ENCODE measurements at regions not wholly inside any gene's neighbourhood (a gene's known extent, or its start where the extent isn't known, plus 50 kb on each side); places are given as distances from the start of the nearest gene placed in this dataset.

DNA sequence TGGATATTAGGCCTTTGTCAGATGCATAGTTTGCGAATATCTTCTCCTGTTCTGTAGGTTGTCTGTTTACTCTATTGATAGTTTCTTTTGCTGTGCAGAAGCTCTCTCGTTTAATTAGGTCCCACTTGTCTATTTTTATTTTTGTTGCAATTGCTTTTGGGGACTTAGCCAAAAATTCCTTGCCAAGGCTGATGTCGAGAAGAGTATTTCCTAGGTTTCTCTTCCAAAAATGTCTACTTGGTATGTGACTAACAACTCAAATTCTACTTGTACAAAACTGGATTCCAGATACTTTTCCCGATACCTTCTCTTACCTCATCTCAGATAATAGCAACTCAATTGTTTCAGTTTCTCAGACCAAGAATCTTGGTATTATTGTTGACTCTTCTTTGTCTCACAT lies 142.4 kb upstream of the GLRA2 start:
- Histone ChIP-seq H3K36me3 (ENCODE audit: insufficient read depth, low read length, poor library complexity, severe bottlenecking) (no peaks in the 10 kb centered on the region), H3K9me3 (ENCODE audit: low read depth, low read length, poor library complexity, severe bottlenecking) (no peaks in the 10 kb centered on the region), H3K4me3 (ENCODE audit: low read depth, low read length, poor library complexity, severe bottlenecking) (no peak overlapping the region), H3K4me1 (ENCODE audit: insufficient read depth, low read length, poor library complexity, severe bottlenecking) (no peaks in the 10 kb centered on the region), H3K27ac (ENCODE audit: low read depth, low read length, poor library complexity, severe bottlenecking) (no peak overlapping the region), H3K27me3 (replicated peaks; ENCODE audit: insufficient read depth, low read depth, low read length, poor library complexity) (no peaks in the 10 kb centered on the region)
- no peak for TF ChIP-seq EZH2 (IDR thresholded peaks at IDR 0.05; ENCODE audit: borderline replicate concordance, low read depth, low read length, poor library complexity, severe bottlenecking)
- TF ChIP-seq, protein P1, sequence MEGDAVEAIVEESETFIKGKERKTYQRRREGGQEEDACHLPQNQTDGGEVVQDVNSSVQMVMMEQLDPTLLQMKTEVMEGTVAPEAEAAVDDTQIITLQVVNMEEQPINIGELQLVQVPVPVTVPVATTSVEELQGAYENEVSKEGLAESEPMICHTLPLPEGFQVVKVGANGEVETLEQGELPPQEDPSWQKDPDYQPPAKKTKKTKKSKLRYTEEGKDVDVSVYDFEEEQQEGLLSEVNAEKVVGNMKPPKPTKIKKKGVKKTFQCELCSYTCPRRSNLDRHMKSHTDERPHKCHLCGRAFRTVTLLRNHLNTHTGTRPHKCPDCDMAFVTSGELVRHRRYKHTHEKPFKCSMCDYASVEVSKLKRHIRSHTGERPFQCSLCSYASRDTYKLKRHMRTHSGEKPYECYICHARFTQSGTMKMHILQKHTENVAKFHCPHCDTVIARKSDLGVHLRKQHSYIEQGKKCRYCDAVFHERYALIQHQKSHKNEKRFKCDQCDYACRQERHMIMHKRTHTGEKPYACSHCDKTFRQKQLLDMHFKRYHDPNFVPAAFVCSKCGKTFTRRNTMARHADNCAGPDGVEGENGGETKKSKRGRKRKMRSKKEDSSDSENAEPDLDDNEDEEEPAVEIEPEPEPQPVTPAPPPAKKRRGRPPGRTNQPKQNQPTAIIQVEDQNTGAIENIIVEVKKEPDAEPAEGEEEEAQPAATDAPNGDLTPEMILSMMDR (conservative IDR thresholded peaks at IDR 0.05; ENCODE audit: low read depth, low read length), result no peak
- POLR2A ChIA-PET (ENCODE audit: low non-redundant PET), result no interaction called here
- BruUV-seq (replicated peaks), result no TSS peak
- CTCF ChIA-PET, result no interaction called here
- intact Hi-C loops (cut with micrococcal nuclease; ENCODE audit: unreplicated experiment), result no loop called here
- DNase-seq (ENCODE audit: low spot score), result no peak

DNA sequence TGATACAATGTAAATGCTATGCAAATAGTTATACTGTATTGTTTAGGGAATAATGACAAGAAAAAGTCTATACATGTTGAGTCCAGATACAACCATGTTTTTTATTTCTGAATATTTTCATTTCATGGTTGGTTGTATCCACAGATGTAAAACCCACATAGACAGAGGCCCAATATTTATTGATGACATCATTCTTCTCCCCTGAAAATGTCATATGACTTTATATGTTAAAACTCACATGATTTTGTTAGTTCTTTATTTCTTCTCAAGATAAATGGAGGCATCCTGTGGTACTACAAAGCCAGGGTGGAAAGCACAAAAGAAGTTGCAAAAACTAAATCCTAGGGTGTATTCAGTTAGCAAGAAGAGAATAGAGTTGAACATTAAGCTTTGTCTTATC lies 149.3 kb upstream of the GLRA2 start:
- H3K36me3 ChIP-seq (ENCODE audit: insufficient read depth, low read length, poor library complexity, severe bottlenecking), result no peaks in the 10 kb centered on the region
- BruUV-seq (replicated peaks), result no TSS peak
- no peaks in the 10 kb centered on the region for H3K9me3 ChIP-seq (ENCODE audit: low read depth, low read length, poor library complexity, severe bottlenecking)
- no peak for DNase-seq (ENCODE audit: low spot score)
- no peak overlapping the region for H3K4me3 ChIP-seq (ENCODE audit: low read depth, low read length, poor library complexity, severe bottlenecking)
- H3K27me3 ChIP-seq (replicated peaks; ENCODE audit: insufficient read depth, low read depth, low read length, poor library complexity), result no peaks in the 10 kb centered on the region
- no peaks in the 10 kb centered on the region for H3K4me1 ChIP-seq (ENCODE audit: insufficient read depth, low read length, poor library complexity, severe bottlenecking)
- TF ChIP-seq EZH2 (IDR thresholded peaks at IDR 0.05; ENCODE audit: borderline replicate concordance, low read depth, low read length, poor library complexity, severe bottlenecking), result no peak
- TF ChIP-seq, protein P1 (conservative IDR thresholded peaks at IDR 0.05; ENCODE audit: low read depth, low read length), result no peak
- H3K27ac ChIP-seq (ENCODE audit: low read depth, low read length, poor library complexity, severe bottlenecking), result no peak overlapping the region
- CTCF ChIA-PET, result no interaction called here
- intact Hi-C loops (cut with micrococcal nuclease; ENCODE audit: unreplicated experiment), result no loop called here
- POLR2A ChIA-PET (ENCODE audit: low non-redundant PET), result no interaction called here

DNA sequence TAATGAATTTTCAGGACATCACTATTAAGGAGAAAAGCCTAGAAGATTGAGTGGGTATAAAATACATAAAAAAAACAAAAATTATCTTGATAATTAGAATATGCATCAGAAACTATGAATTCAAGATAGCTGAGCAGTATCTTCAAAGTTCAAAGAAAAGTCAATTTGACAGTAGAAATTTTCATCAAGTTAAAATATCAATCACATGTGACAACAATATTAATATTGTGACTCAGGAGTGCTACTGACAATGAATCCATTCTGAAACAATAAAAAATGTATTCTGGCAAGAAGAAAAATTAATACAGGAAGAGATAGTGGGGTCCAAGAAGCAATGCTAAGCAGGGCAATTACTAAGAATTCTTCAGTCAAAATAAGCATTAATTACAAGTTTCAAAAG lies 151.9 kb upstream of the GLRA2 start:
- BruUV-seq (replicated peaks), result no TSS peak
- no peaks in the 10 kb centered on the region for H3K36me3 ChIP-seq (ENCODE audit: insufficient read depth, low read length, poor library complexity, severe bottlenecking)
- H3K27me3 ChIP-seq (replicated peaks; ENCODE audit: insufficient read depth, low read depth, low read length, poor library complexity), result no peaks in the 10 kb centered on the region
- no peak for DNase-seq (ENCODE audit: low spot score)
- no peaks in the 10 kb centered on the region for H3K4me1 ChIP-seq (ENCODE audit: insufficient read depth, low read length, poor library complexity, severe bottlenecking)
- intact Hi-C loops (cut with micrococcal nuclease; ENCODE audit: unreplicated experiment), result no loop called here
- no peak overlapping the region for H3K27ac ChIP-seq (ENCODE audit: low read depth, low read length, poor library complexity, severe bottlenecking)
- no peaks in the 10 kb centered on the region for H3K9me3 ChIP-seq (ENCODE audit: low read depth, low read length, poor library complexity, severe bottlenecking)
- CTCF ChIA-PET, result no interaction called here
- TF ChIP-seq, protein P1 (conservative IDR thresholded peaks at IDR 0.05; ENCODE audit: low read depth, low read length), result no peak
- TF ChIP-seq EZH2 (IDR thresholded peaks at IDR 0.05; ENCODE audit: borderline replicate concordance, low read depth, low read length, poor library complexity, severe bottlenecking), result no peak
- POLR2A ChIA-PET (ENCODE audit: low non-redundant PET), result no interaction called here
- no peak overlapping the region for H3K4me3 ChIP-seq (ENCODE audit: low read depth, low read length, poor library complexity, severe bottlenecking)

Data from A673 (cell line).